ENCODE measurements at regions not wholly inside any gene's neighbourhood (a gene's known extent, or its start where the extent isn't known, plus 50 kb on each side); places are given as distances from the start of the nearest gene placed in this dataset.
A peak's percentile ranks its signal among the peaks of the same experiment; 100 is the strongest.

DNA sequence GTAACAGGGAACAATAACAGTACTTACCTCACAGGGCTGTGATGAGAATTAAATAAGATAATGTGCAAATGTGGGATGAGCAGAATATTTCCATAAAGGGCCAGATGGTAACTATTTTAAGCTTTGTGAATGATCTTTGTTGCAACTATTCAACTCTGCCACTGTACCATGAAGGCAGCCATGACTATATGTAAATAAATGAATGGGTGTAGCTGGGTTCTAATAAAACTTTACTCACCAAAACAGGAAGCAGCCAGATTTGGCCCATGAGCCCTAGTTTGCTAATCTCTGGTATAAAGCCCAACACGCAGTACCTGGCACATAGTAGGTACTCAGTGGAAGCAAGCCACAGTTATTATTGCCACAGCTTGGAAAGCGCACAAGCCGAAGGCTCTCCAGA, 362.7 kb upstream of the PROK2 start:
- Mint-ChIP-seq H3K27me3 (ENCODE audit: low read depth, unreplicated experiment) (peaks cover 17% of the 10 kb centered on the region), H3K27ac (ENCODE audit: unreplicated experiment) (no peak overlapping the region), H3K4me3 (ENCODE audit: unreplicated experiment) (no peak overlapping the region), H3K4me1 (ENCODE audit: low read depth, unreplicated experiment) (peaks cover 16% of the 10 kb centered on the region), H3K36me3 (ENCODE audit: low read depth, unreplicated experiment) (peaks cover 6% of the 10 kb centered on the region), H3K9me3 (ENCODE audit: unreplicated experiment) (peaks cover 9% of the 10 kb centered on the region)
- TF ChIP-seq EZH2 (IDR thresholded peaks at IDR 0.05; ENCODE audit: insufficient read depth, low read length), result no peak
- TF ChIP-seq, protein P1, sequence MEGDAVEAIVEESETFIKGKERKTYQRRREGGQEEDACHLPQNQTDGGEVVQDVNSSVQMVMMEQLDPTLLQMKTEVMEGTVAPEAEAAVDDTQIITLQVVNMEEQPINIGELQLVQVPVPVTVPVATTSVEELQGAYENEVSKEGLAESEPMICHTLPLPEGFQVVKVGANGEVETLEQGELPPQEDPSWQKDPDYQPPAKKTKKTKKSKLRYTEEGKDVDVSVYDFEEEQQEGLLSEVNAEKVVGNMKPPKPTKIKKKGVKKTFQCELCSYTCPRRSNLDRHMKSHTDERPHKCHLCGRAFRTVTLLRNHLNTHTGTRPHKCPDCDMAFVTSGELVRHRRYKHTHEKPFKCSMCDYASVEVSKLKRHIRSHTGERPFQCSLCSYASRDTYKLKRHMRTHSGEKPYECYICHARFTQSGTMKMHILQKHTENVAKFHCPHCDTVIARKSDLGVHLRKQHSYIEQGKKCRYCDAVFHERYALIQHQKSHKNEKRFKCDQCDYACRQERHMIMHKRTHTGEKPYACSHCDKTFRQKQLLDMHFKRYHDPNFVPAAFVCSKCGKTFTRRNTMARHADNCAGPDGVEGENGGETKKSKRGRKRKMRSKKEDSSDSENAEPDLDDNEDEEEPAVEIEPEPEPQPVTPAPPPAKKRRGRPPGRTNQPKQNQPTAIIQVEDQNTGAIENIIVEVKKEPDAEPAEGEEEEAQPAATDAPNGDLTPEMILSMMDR (IDR thresholded peaks at IDR 0.05; ENCODE audit: insufficient read depth, low read depth, low read length), result no peak
- H3K9me3 ChIP-seq (ENCODE audit: insufficient read depth, low read depth, low read length), result no peaks in the 10 kb centered on the region
- peaks cover 17% of the 10 kb centered on the region for H3K4me1 ChIP-seq (ENCODE audit: insufficient read depth, low read length)
- H3K27me3 ChIP-seq (ENCODE audit: insufficient read depth, low read length), result no peaks in the 10 kb centered on the region
- no peak overlapping the region for H3K9ac ChIP-seq (ENCODE audit: low read length)
- no peak overlapping the region for H3K4me2 ChIP-seq (ENCODE audit: low read length)
- H2AFZ ChIP-seq (ENCODE audit: low read depth, low read length), result no peak overlapping the region
- H3K36me3 ChIP-seq (ENCODE audit: insufficient read depth, low read length), result no peaks in the 10 kb centered on the region
- FAIRE-seq (no peak), DNase-seq (ENCODE audit: low read depth) (no peak)
- H3K27ac ChIP-seq (ENCODE audit: low read depth, low read length), result no peak overlapping the region
- H3K79me2 ChIP-seq (ENCODE audit: insufficient read depth, low read length), result no peaks in the 10 kb centered on the region
- no peaks in the 10 kb centered on the region for H4K20me1 ChIP-seq (ENCODE audit: insufficient read depth, low read length)
- no peak overlapping the region for H3K4me3 ChIP-seq (ENCODE audit: insufficient read depth, low read depth, low read length)

DNA sequence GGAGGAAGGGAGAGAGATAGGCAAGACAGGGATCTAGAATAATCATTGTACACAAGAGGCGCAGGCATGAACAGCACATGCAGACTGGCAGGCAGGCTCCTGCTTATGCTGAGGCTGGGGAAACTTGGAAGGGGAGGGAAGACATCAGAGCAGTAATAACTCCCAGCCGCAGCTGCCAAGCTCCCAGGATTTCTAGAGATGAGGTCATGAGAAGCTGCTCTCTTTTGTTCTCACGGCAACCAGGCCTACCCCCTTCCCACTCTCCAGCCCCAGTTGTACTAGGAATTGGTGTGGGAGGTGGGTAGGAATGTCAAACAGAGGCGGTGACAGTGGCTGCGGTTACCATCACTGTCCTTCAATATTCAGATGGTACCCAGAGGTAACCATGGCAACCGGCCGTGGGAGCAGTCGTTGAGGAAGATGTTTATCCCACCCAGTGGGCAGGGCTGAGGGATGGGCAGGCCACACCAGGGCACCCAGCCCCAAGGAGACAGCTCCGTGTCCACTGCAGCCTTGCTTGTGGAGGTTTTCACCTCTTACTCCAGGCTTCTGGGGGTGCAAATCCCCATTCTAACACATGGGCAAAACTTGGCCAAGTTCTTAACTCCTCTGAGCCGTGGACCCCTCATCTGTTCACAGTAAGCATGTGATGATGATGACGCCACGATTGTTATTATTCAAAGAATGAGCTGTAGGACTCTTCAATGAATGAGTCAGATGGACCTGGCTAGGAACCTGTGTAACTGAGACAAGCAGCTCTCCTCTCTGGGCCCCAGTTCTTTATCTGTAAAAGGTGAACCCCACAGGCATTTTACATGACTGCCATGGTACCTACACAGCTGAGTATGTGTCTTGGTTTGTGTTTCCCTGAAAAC, 360.8 kb upstream of the PROK2 start:
- peaks cover 10% of the 10 kb centered on the region for H3K27me3 Mint-ChIP-seq (ENCODE audit: low read depth, unreplicated experiment)
- Histone ChIP-seq H3K27ac (ENCODE audit: low read depth, low read length) (peak overlapping the region; percentile 58), H3K9ac (ENCODE audit: low read length) (peak overlapping the region; percentile 65), H2AFZ (ENCODE audit: low read depth, low read length) (peak overlapping the region; percentile 19), H4K20me1 (ENCODE audit: insufficient read depth, low read length) (no peaks in the 10 kb centered on the region), H3K4me3 (ENCODE audit: insufficient read depth, low read depth, low read length) (no peak overlapping the region), H3K9me3 (ENCODE audit: insufficient read depth, low read depth, low read length) (no peaks in the 10 kb centered on the region), H3K4me1 (ENCODE audit: insufficient read depth, low read length) (peaks cover 15% of the 10 kb centered on the region), H3K36me3 (ENCODE audit: insufficient read depth, low read length) (no peaks in the 10 kb centered on the region), H3K79me2 (ENCODE audit: insufficient read depth, low read length) (no peaks in the 10 kb centered on the region), H3K27me3 (ENCODE audit: insufficient read depth, low read length) (peaks cover 4% of the 10 kb centered on the region), H3K4me2 (ENCODE audit: low read length) (peak overlapping the region; percentile 16)
- H3K36me3 Mint-ChIP-seq (ENCODE audit: low read depth, unreplicated experiment), result peaks cover 6% of the 10 kb centered on the region
- peaks cover 16% of the 10 kb centered on the region for H3K4me1 Mint-ChIP-seq (ENCODE audit: low read depth, unreplicated experiment)
- no peak for TF ChIP-seq EZH2 (IDR thresholded peaks at IDR 0.05; ENCODE audit: insufficient read depth, low read length)
- TF ChIP-seq, protein P1 (IDR thresholded peaks at IDR 0.05; ENCODE audit: insufficient read depth, low read depth, low read length), result no peak
- FAIRE-seq (no peak), DNase-seq (ENCODE audit: low read depth) (peak; percentile 84)
- peaks cover 12% of the 10 kb centered on the region for H3K9me3 Mint-ChIP-seq (ENCODE audit: unreplicated experiment)
- H3K4me3 Mint-ChIP-seq (ENCODE audit: unreplicated experiment), result no peak overlapping the region
- peak overlapping the region; percentile 72 for H3K27ac Mint-ChIP-seq (ENCODE audit: unreplicated experiment)

Data from astrocyte (in vitro differentiated cells and primary cell).